Liver (tissue), 8 donors: ENCODE measurements at regions not wholly inside any gene's neighbourhood (a gene's known extent, or its start where the extent isn't known, plus 50 kb on each side); places are given as distances from the start of the nearest gene placed in this dataset.

Experiments
- DNase-seq: peaks from one replicate; pipeline ENCODE4 v3.0.0-alpha.2; 2017; ENCODE audit warnings: low spot score
- H3K27ac ChIP-seq, 2 donors: one replicate each; pipeline ENCODE4 v1.7.0; 2013; ENCODE audit warnings: inconsistent platforms in 2 of 2, low read length in 2 of 2, control low read depth in 1 of 2, low read depth in 1 of 2, mild to moderate bottlenecking in 1 of 2
- H3K27me3 ChIP-seq, 4 donors: one replicate each; pipeline versions ENCODE4 v1.6.1 to v1.7.0; 2013; ENCODE audit warnings: low read length in 3 of 4, inconsistent platforms in 1 of 4, mild to moderate bottlenecking in 1 of 4, moderate library complexity in 1 of 4; ENCODE audit not compliant: control insufficient read depth in 4 of 4, insufficient read depth in 4 of 4
- H3K36me3 ChIP-seq, 4 donors: one replicate each; pipeline versions ENCODE4 v1.6.1 to v1.7.0; 2013; ENCODE audit warnings: low read length in 3 of 4, mild to moderate bottlenecking in 3 of 4, low read depth in 1 of 4, moderate library complexity in 1 of 4; ENCODE audit not compliant: control insufficient read depth in 4 of 4, insufficient read depth in 3 of 4
- H3K4me1 ChIP-seq, 4 donors: one replicate each; pipeline versions ENCODE4 v1.6.1 to v1.7.0; 2013; ENCODE audit warnings: low read length in 3 of 4, mild to moderate bottlenecking in 3 of 4, moderate library complexity in 1 of 4; ENCODE audit not compliant: control insufficient read depth in 4 of 4, insufficient read depth in 4 of 4
- H3K4me3 ChIP-seq, 3 donors: one replicate each; pipeline versions ENCODE4 v1.6.1 to v1.7.0; 2013; ENCODE audit warnings: low read length in 3 of 3, control low read depth in 1 of 3, low read depth in 1 of 3, mild to moderate bottlenecking in 1 of 3
- H3K9ac ChIP-seq, 2 donors: one replicate each; pipeline ENCODE4 v1.7.0; 2013; ENCODE audit warnings: low read length in 2 of 2, mild to moderate bottlenecking in 2 of 2, moderate library complexity in 2 of 2, control low read depth in 1 of 2, low read depth in 1 of 2
- H3K9me3 ChIP-seq, 4 donors: one replicate each; pipeline versions ENCODE4 v1.6.1 to v1.7.0; 2013; ENCODE audit warnings: low read length in 3 of 4; ENCODE audit not compliant: control insufficient read depth in 4 of 4
- ATF3 ChIP-seq: IDR thresholded peaks from 2 replicates; pipeline ENCODE4 v1.6.1; 2016; ENCODE audit warnings: antibody characterized with exemption
- CTCF ChIP-seq: fragments of 150-350 bp; IDR thresholded peaks from 2 replicates; pipeline ENCODE4 v1.5.1; 2017; ENCODE audit warnings: improper control_type of control experiment, low read depth, low read length; ENCODE audit not compliant: missing input control
- EGR1 ChIP-seq, 2 donors: IDR thresholded peaks; 2 replicates each; pipeline ENCODE4 v1.6.1; 2016 to 2018; ENCODE audit warnings: antibody characterized with exemption in 2 of 2, low read depth in 2 of 2
- FOXA1 ChIP-seq: IDR thresholded peaks from 2 replicates; pipeline ENCODE4 v1.6.1; 2016; ENCODE audit warnings: antibody characterized with exemption
- GABPA ChIP-seq, 2 donors: IDR thresholded peaks in 1 of 2; conservative IDR thresholded peaks in 1 of 2; 2 replicates each; pipeline ENCODE4 v1.6.1; 2016; ENCODE audit warnings: antibody characterized with exemption in 2 of 2, mild to moderate bottlenecking in 1 of 2, moderate library complexity in 1 of 2
- HNF4A ChIP-seq, 2 donors: conservative IDR thresholded peaks; 2 replicates each; pipeline ENCODE4 v1.6.1; 2016; ENCODE audit warnings: antibody characterized with exemption in 2 of 2, mild to moderate bottlenecking in 2 of 2
- JUND ChIP-seq, 2 donors: IDR thresholded peaks; 2 replicates each; pipeline ENCODE4 v1.6.1; 2016; ENCODE audit warnings: antibody characterized with exemption in 2 of 2
- MAX ChIP-seq: IDR thresholded peaks from 2 replicates; pipeline ENCODE4 v1.6.1; 2016; ENCODE audit warnings: antibody characterized with exemption
- RAD21 ChIP-seq, 2 donors: IDR thresholded peaks; 2 replicates each; pipeline ENCODE4 v1.6.1; 2016; ENCODE audit warnings: antibody characterized with exemption in 2 of 2, mild to moderate bottlenecking in 2 of 2
- REST ChIP-seq: IDR thresholded peaks from 2 replicates; pipeline ENCODE4 v1.6.1; 2016; ENCODE audit warnings: antibody characterized with exemption, mild to moderate bottlenecking
- RXRA ChIP-seq, 2 donors: IDR thresholded peaks; 2 replicates each; pipeline ENCODE4 v1.6.1; 2017 to 2018; ENCODE audit warnings: antibody characterized with exemption in 2 of 2, mild to moderate bottlenecking in 1 of 2
- SP1 ChIP-seq: IDR thresholded peaks from 2 replicates; pipeline ENCODE4 v1.6.1; 2018; ENCODE audit warnings: antibody characterized with exemption, mild to moderate bottlenecking
- YY1 ChIP-seq: IDR thresholded peaks from 2 replicates; pipeline ENCODE4 v1.6.1; 2016; ENCODE audit warnings: antibody characterized with exemption, mild to moderate bottlenecking
- ZBTB33 ChIP-seq: IDR thresholded peaks from 2 replicates; pipeline ENCODE4 v1.6.1; 2016; ENCODE audit warnings: antibody characterized with exemption
- WGBS: extraction: QIAGEN DNeasy Blood & Tissue Kit; methylation state at CpG from one replicate; pipeline ENCODE4 v1.1.7; 2013; 5-methylcytosine and 5-hydroxymethylcytosine counted together
- donor health status: healthy.
- donor health status: healthy.
- donor health status: healthy.
- donor health status: healthy.
- donor health status: healthy.

- H3K4me3 ChIP-seq = no peak overlapping the region
- no peaks in the 10 kb centered on the region for H3K36me3 ChIP-seq
- H3K9me3 ChIP-seq = no peaks in the 10 kb centered on the region
- H3K9ac ChIP-seq = no peak overlapping the region
- peaks cover 0 to 2% (median 0%) of the 10 kb centered on the region in 4 donors for H3K27me3 ChIP-seq
- no peaks in the 10 kb centered on the region for H3K4me1 ChIP-seq
- TF ChIP-seq REST = no peak
- TF ChIP-seq ZBTB33 = no peak
- TF ChIP-seq GABPA (IDR thresholded peaks at IDR 0.05 in 1 of 2, conservative IDR thresholded peaks at IDR 0.05 in 1 of 2) = no peak
- TF ChIP-seq YY1 = no peak
- no peak for TF ChIP-seq RAD21 (IDR thresholded peaks at IDR 0.05)
- no peak for TF ChIP-seq SP1
- TF ChIP-seq HNF4A (conservative IDR thresholded peaks at IDR 0.05) = no peak
- TF ChIP-seq EGR1 (IDR thresholded peaks at IDR 0.05; ENCODE audit: low read depth in 2 of 2) = no peak
- TF ChIP-seq FOXA1 = no peak
- no peak for TF ChIP-seq JUND (IDR thresholded peaks at IDR 0.05)
- no peak for TF ChIP-seq CTCF
- no peak for TF ChIP-seq ATF3
- TF ChIP-seq RXRA (IDR thresholded peaks at IDR 0.05) = no peak
- no peak overlapping the region for H3K27ac ChIP-seq
- WGBS = 55% methylated on average over 5 of the region's 5 CpGs
- DNase-seq = no peak
Measured at GRCh38 chr3:115436767-115437301, 186.5 kb upstream of the GAP43 start.

- TF ChIP-seq RAD21 (IDR thresholded peaks at IDR 0.05) (no peak), ZBTB33 (no peak), EGR1 (IDR thresholded peaks at IDR 0.05; ENCODE audit: low read depth in 2 of 2) (no peak), ATF3 (no peak), HNF4A (conservative IDR thresholded peaks at IDR 0.05) (no peak), MAX (no peak)
- 64% methylated on average over 2 of the region's 2 CpGs for WGBS
- H3K27me3 ChIP-seq = peaks cover 0 to 2% (median 0%) of the 10 kb centered on the region in 4 donors
- H3K4me1 ChIP-seq = no peaks in the 10 kb centered on the region
- H3K9ac ChIP-seq = no peak overlapping the region
- H3K36me3 ChIP-seq = no peaks in the 10 kb centered on the region
- H3K9me3 ChIP-seq = no peaks in the 10 kb centered on the region
- DNase-seq = no peak
- no peak overlapping the region for H3K27ac ChIP-seq
- no peak overlapping the region for H3K4me3 ChIP-seq
Measured at GRCh38 chr3:115438799-115439198, 184.5 kb upstream of the GAP43 start.
